A549 (cell line): ENCODE measurements at regions not wholly inside any gene's neighbourhood (a gene's known extent, or its start where the extent isn't known, plus 50 kb on each side); places are given as distances from the start of the nearest gene placed in this dataset.

ENCODE experiments used
- ATAC-seq, 2 experiments: fragments of 200-7000 bp in 1 of 2; fragments of >200 bp in 1 of 2; cut with Nextera tagmentation in 1 of 2; cut with Tn5 transposase in 1 of 2; 3 replicates each; pipeline versions ENCODE4 v1.8.0 to v1.9.1; 2018 to 2020; ENCODE audit warnings: mild to moderate bottlenecking in 1 of 2, moderate library complexity in 1 of 2
- CTCF ChIA-PET: fragments of 300-600 bp; sonication (Branson Sonifier 250); formaldehyde crosslinking; extraction: SDS; loops from one replicate; lab custom pipeline; 2021; ENCODE audit warnings: antibody characterized with exemption, inconsistent platforms; lab: Yijun Ruan, JAX
- POLR2A ChIA-PET: fragments of 350-600 bp; formaldehyde crosslinking; extraction: SDS; loops from one replicate; lab custom pipeline; 2021; ENCODE audit warnings: antibody characterized with exemption, inconsistent platforms; lab: Yijun Ruan, JAX
- DNase-seq, 2 experiments: peaks; one replicate each; pipeline versions ENCODE4 v3.0.0 to v3.0.0-alpha.2; 2011 to 2016; ENCODE audit warnings: low read depth in 1 of 2, low spot score in 1 of 2
- FAIRE-seq: peaks from 2 replicates; lab custom pipeline; 2011; peaks lifted over from hg19 to GRCh38; lab: Jason Lieb, UNC
- H3K27ac ChIP-seq, 2 experiments: fragments of >200 bp; sonication (Bioruptor Twin); formaldehyde crosslinking; 3 replicates each; pipeline ENCODE4 v1.5.1; 2016 to 2017
- H3K4me1 ChIP-seq: fragments of >200 bp; sonication (Bioruptor Twin); formaldehyde crosslinking; 3 replicates; pipeline ENCODE4 v1.6.1; 2016
- H3K4me2 ChIP-seq: fragments of >200 bp; sonication (Bioruptor Twin); formaldehyde crosslinking; 3 replicates; pipeline ENCODE4 v1.6.1; 2016
- H3K4me3 ChIP-seq: fragments of >200 bp; sonication (Bioruptor Twin); formaldehyde crosslinking; 3 replicates; pipeline ENCODE4 v1.5.1; 2016
- H3K9me3 ChIP-seq: fragments of >200 bp; sonication (Bioruptor Twin); formaldehyde crosslinking; 3 replicates; pipeline ENCODE4 v1.6.1; 2016
- BCL3 ChIP-seq: fragments of >200 bp; sonication (Bioruptor Twin); formaldehyde crosslinking; IDR thresholded peaks from 3 replicates; pipeline ENCODE4 v1.6.1; 2016
- BHLHE40 ChIP-seq: IDR thresholded peaks from 2 replicates; pipeline ENCODE4 v1.6.1; 2012; ENCODE audit warnings: low read depth, low read length, inconsistent platforms
- CBX2 ChIP-seq: fragments of 200-600 bp; sonication (generic); IDR thresholded peaks from 2 replicates; pipeline ENCODE4 v1.6.1; 2016; ENCODE audit warnings: low read depth, mild to moderate bottlenecking, borderline replicate concordance
- CBX8 ChIP-seq: fragments of 200-600 bp; sonication (generic); IDR thresholded peaks from 2 replicates; pipeline ENCODE4 v1.6.1; 2016
- CEBPB ChIP-seq, 2 experiments: fragments of >200 bp in 1 of 2; sonication (Bioruptor Twin) in 1 of 2; formaldehyde crosslinking in 1 of 2; IDR thresholded peaks; 2 replicates each; pipeline ENCODE4 v1.6.1; 2012 to 2016
- CHD4 ChIP-seq: fragments of 200-600 bp; sonication (generic); IDR thresholded peaks from 2 replicates; pipeline ENCODE4 v1.6.1; 2016; ENCODE audit warnings: antibody characterized with exemption, mild to moderate bottlenecking, borderline replicate concordance
- ELK1 ChIP-seq: fragments of 150-350 bp; IDR thresholded peaks from 2 replicates; pipeline ENCODE4 v1.6.1; 2014; ENCODE audit warnings: low read depth, mild to moderate bottlenecking, low read length
- EP300 ChIP-seq, 2 experiments: fragments of >200 bp; sonication (Bioruptor Twin); formaldehyde crosslinking; IDR thresholded peaks; 2 replicates in 1 of 2; 3 replicates in 1 of 2; pipeline ENCODE4 v1.6.1; 2016 to 2017
- ESRRA ChIP-seq: fragments of 150-350 bp; IDR thresholded peaks from 2 replicates; pipeline ENCODE4 v1.6.1; 2014; ENCODE audit warnings: mild to moderate bottlenecking, low read length, borderline replicate concordance
- FOSB ChIP-seq: fragments of 250-450 bp; sonication (Bioruptor Pico); IDR thresholded peaks from 2 replicates; pipeline ENCODE4 v1.5.0; 2020; ENCODE audit warnings: mild to moderate bottlenecking, moderate library complexity
- FOXS1 ChIP-seq: fragments of 250-450 bp; sonication (Bioruptor Pico); IDR thresholded peaks from 2 replicates; pipeline ENCODE4 v1.5.0; 2020; ENCODE audit warnings: mild to moderate bottlenecking, moderate library complexity
- GATA3 ChIP-seq: IDR thresholded peaks from 2 replicates; pipeline ENCODE4 v1.6.1; 2012; ENCODE audit warnings: borderline replicate concordance
- HES2 ChIP-seq: fragments of >200 bp; sonication (Bioruptor Twin); formaldehyde crosslinking; IDR thresholded peaks from 2 replicates; pipeline ENCODE4 v1.6.1; 2016
- HMGXB4 ChIP-seq: fragments of 250-450 bp; sonication (Bioruptor Pico); IDR thresholded peaks from 2 replicates; pipeline ENCODE4 v1.5.0; 2021; ENCODE audit warnings: mild to moderate bottlenecking, moderate library complexity, borderline replicate concordance
- HOXA7 ChIP-seq: fragments of 250-450 bp; sonication (Bioruptor Pico); IDR thresholded peaks from 2 replicates; pipeline ENCODE4 v1.5.0; 2020; ENCODE audit warnings: mild to moderate bottlenecking, moderate library complexity
- JUNB ChIP-seq: fragments of >200 bp; sonication (Bioruptor Twin); formaldehyde crosslinking; IDR thresholded peaks from 2 replicates; pipeline ENCODE4 v1.6.1; 2016
- KDM5A ChIP-seq: fragments of 200-600 bp; sonication (generic); IDR thresholded peaks from 2 replicates; pipeline ENCODE4 v1.6.1; 2016; ENCODE audit warnings: antibody characterized with exemption, mild to moderate bottlenecking
- MYC ChIP-seq: IDR thresholded peaks from 2 replicates; pipeline ENCODE4 v1.6.1; 2012; ENCODE audit warnings: mild to moderate bottlenecking, inconsistent platforms, low read length, improper control_type of control experiment, borderline replicate concordance
- NFE2L2 ChIP-seq: fragments of 150-350 bp; conservative IDR thresholded peaks from 2 replicates; pipeline ENCODE4 v1.6.1; 2014; ENCODE audit warnings: low read length
- NR3C1 ChIP-seq: fragments of >200 bp; sonication (Bioruptor Twin); formaldehyde crosslinking; IDR thresholded peaks from 3 replicates; pipeline ENCODE4 v1.6.1; 2017
- PHF8 ChIP-seq: fragments of 200-600 bp; sonication (generic); IDR thresholded peaks from 2 replicates; pipeline ENCODE4 v1.6.1; 2016; ENCODE audit warnings: low read depth, mild to moderate bottlenecking, antibody characterized with exemption, moderate library complexity, borderline replicate concordance
- POLR2A ChIP-seq: IDR thresholded peaks from 2 replicates; pipeline ENCODE4 v1.6.1; 2012; ENCODE audit warnings: mild to moderate bottlenecking, low read length
- RARB ChIP-seq: fragments of 250-450 bp; sonication (Bioruptor Pico); IDR thresholded peaks from 2 replicates; pipeline ENCODE4 v1.8.0; 2021; ENCODE audit warnings: mild to moderate bottlenecking, moderate library complexity
- RCOR1 ChIP-seq: fragments of 150-350 bp; IDR thresholded peaks from 2 replicates; pipeline ENCODE4 v1.6.1; 2014; ENCODE audit warnings: antibody characterized with exemption, low read length, low read depth
- RFX5 ChIP-seq: fragments of 450-650 bp; IDR thresholded peaks from 2 replicates; pipeline ENCODE4 v1.7.1; 2014; ENCODE audit warnings: antibody characterized with exemption, mild to moderate bottlenecking, moderate library complexity
- TP53 ChIP-seq: fragments of 250-450 bp; sonication (Bioruptor Pico); IDR thresholded peaks from 2 replicates; pipeline ENCODE4 v1.5.0; 2021; ENCODE audit warnings: mild to moderate bottlenecking, moderate library complexity
- ZC3H11A ChIP-seq: fragments of 450-650 bp; IDR thresholded peaks from 2 replicates; pipeline ENCODE4 v1.6.1; 2014; ENCODE audit warnings: antibody characterized with exemption, mild to moderate bottlenecking
- ZFP36 ChIP-seq: fragments of 450-650 bp; IDR thresholded peaks from 2 replicates; pipeline ENCODE4 v1.6.1; 2014; ENCODE audit warnings: borderline replicate concordance; ENCODE audit not compliant: partially characterized antibody
- ZSCAN20 ChIP-seq: fragments of 250-450 bp; sonication (Bioruptor Pico); IDR thresholded peaks from 2 replicates; pipeline ENCODE4 v1.8.0; 2022; ENCODE audit warnings: mild to moderate bottlenecking, moderate library complexity
- WGBS: methylation state at CpG from one replicate; pipeline ENCODE4 v1.1.6; 2017; ENCODE audit errors: missing lambda C conversion rate; 5-methylcytosine and 5-hydroxymethylcytosine counted together

- FAIRE-seq = no peak
- ATAC-seq = no peak
- no peak overlapping the region for H3K4me2 ChIP-seq
- peaks cover 4% of the 10 kb centered on the region; the same call in 1 of the 3 replicates for H3K4me1 ChIP-seq
- no peak for TF ChIP-seq ZFP36
- TF ChIP-seq RFX5 = no peak
- WGBS = 83% methylated on average over 9 of the region's 9 CpGs
- CTCF ChIA-PET = no interaction called here
- H3K4me3 ChIP-seq = no peak overlapping the region
- no peak for DNase-seq
- H3K9me3 ChIP-seq = no peaks in the 10 kb centered on the region
- no peak overlapping the region for H3K27ac ChIP-seq
- POLR2A ChIA-PET = no interaction called here
Observed at GRCh38 chr18:2310886-2311285, 260.4 kb downstream of the METTL4 start.

- no peak for DNase-seq
- Histone ChIP-seq H3K27ac (no peak overlapping the region), H3K9me3 (no peaks in the 10 kb centered on the region), H3K4me3 (no peak overlapping the region), H3K4me1 (peaks cover 15% of the 10 kb centered on the region; the same call in 1 of the 3 replicates), H3K4me2 (no peak overlapping the region)
- ATAC-seq = no peak
- TF ChIP-seq FOXS1 (CRISPR knock-in tag) (no peak), RARB (CRISPR knock-in tag) (no peak), ELK1 (no peak), NR3C1 (no peak), MYC (no peak), HES2 (no peak), FOSB (CRISPR knock-in tag) (no peak), RCOR1 (no peak), CBX2 (no peak), PHF8 (no peak), ZC3H11A (no peak), ZSCAN20 (no peak), ESRRA (no peak), NFE2L2 (no peak), TP53 (no peak), BHLHE40 (no peak)
- no peak for FAIRE-seq
- ChIA-PET POLR2A (no interaction called here), CTCF (no interaction called here)
- 78% methylated on average over 4 of the region's 4 CpGs for WGBS
Observed at GRCh38 chr18:2312440-2312839, 258.9 kb downstream of the METTL4 start.

GRCh38 chr18:2313332-2313731 lies 258.0 kb downstream of the METTL4 start:
- Histone ChIP-seq H3K4me3 (no peak overlapping the region), H3K9me3 (no peaks in the 10 kb centered on the region), H3K27ac (no peak overlapping the region), H3K4me2 (no peak overlapping the region), H3K4me1 (peaks cover 15% of the 10 kb centered on the region; the same call in 1 of the 3 replicates)
- 83% methylated on average over 3 of the region's 3 CpGs for WGBS
- ChIA-PET POLR2A (no interaction called here), CTCF (no interaction called here)
- TF ChIP-seq NR3C1 = no peak
- no peak for TF ChIP-seq CBX8
- no peak for TF ChIP-seq NFE2L2
- no peak for TF ChIP-seq HMGXB4
- no peak for TF ChIP-seq ZSCAN20
- TF ChIP-seq KDM5A = no peak
- TF ChIP-seq GATA3 = no peak
- TF ChIP-seq CHD4 = no peak
- no peak for TF ChIP-seq CEBPB (IDR thresholded peaks at IDR 0.05)
- TF ChIP-seq POLR2A = no peak
- no peak for TF ChIP-seq ELK1
- TF ChIP-seq JUNB = no peak
- TF ChIP-seq EP300 (IDR thresholded peaks at IDR 0.05) = no peak
- no peak for TF ChIP-seq BCL3
- no peak for TF ChIP-seq HOXA7 (CRISPR knock-in tag)
- FAIRE-seq (no peak), ATAC-seq (no peak), DNase-seq (no peak)
